IMR-90 (cell line): ENCODE measurements at regions not wholly inside any gene's neighbourhood (a gene's known extent, or its start where the extent isn't known, plus 50 kb on each side); places are given as distances from the start of the nearest gene placed in this dataset.

Experiments used
- ATAC-seq: fragments of 200-7000 bp; cut with Tn5 transposase; 2 replicates; pipeline ENCODE4 v1.9.1; 2020; ENCODE audit warnings: low read depth, mild to moderate bottlenecking, moderate library complexity
- BruUV-seq: library from RNA; stranded (reverse); fragments of 400-500 nt; replicated peaks from 2 replicates; lab custom pipeline; 2021; lab: Mats Ljungman, UMichigan
- CTCF ChIA-PET: fragments of 300-600 bp; formaldehyde crosslinking; extraction: SDS; loops from one replicate; lab custom pipeline; 2021; ENCODE audit warnings: antibody characterized with exemption; lab: Yijun Ruan, JAX
- POLR2A ChIA-PET: fragments of 300-600 bp; sonication (Branson Sonifier 250); formaldehyde crosslinking; loops from one replicate; lab custom pipeline; 2022; ENCODE audit warnings: antibody characterized with exemption; ENCODE audit not compliant: unreplicated experiment; lab: Charles Lee
- DNase-seq: peaks from one replicate; pipeline ENCODE4 v3.0.0; 2013
- H2AFZ ChIP-seq: replicated peaks from 2 replicates; pipeline ENCODE3; 2013; ENCODE audit warnings: low read length, mild to moderate bottlenecking; ENCODE audit not compliant: poor library complexity
- H2AK5ac ChIP-seq: 2 replicates; pipeline ENCODE4 v1.6.1; 2013; ENCODE audit warnings: low read depth, low read length, inconsistent platforms
- H2AK9ac ChIP-seq: replicated peaks from 2 replicates; pipeline ENCODE3; 2013; ENCODE audit warnings: mild to moderate bottlenecking, low read depth, low read length, moderate library complexity; ENCODE audit not compliant: poor library complexity
- H2BK120ac ChIP-seq: 2 replicates; pipeline ENCODE4 v1.6.1; 2013; ENCODE audit warnings: low read depth, low read length, inconsistent platforms
- H2BK15ac ChIP-seq: 3 replicates; pipeline ENCODE4 v1.6.1; 2013; ENCODE audit warnings: low read depth, low read length, inconsistent platforms
- H2BK20ac ChIP-seq: 2 replicates; pipeline ENCODE4 v1.6.1; 2013; ENCODE audit warnings: low read depth, mild to moderate bottlenecking, inconsistent platforms, low read length, moderate library complexity
- H2BK5ac ChIP-seq: 2 replicates; pipeline ENCODE4 v1.6.1; 2013; ENCODE audit warnings: mild to moderate bottlenecking, low read depth, low read length, inconsistent platforms; ENCODE audit not compliant: poor library complexity, severe bottlenecking
- H3K14ac ChIP-seq: replicated peaks from 2 replicates; pipeline ENCODE4 v1.6.1; 2013; ENCODE audit warnings: low read depth, low read length, inconsistent platforms
- H3K18ac ChIP-seq: 2 replicates; pipeline ENCODE4 v1.6.1; 2013; ENCODE audit warnings: low read depth, low read length, control low read depth
- H3K23ac ChIP-seq: 2 replicates; pipeline ENCODE4 v1.6.1; 2013; ENCODE audit warnings: low read depth, low read length, inconsistent platforms
- H3K27ac ChIP-seq: 2 replicates; pipeline ENCODE4 v1.5.1; 2013; ENCODE audit warnings: mild to moderate bottlenecking, control low read depth, low read length; ENCODE audit not compliant: insufficient read depth
- H3K27me3 ChIP-seq: 2 replicates; pipeline ENCODE4 v1.6.1; 2013; ENCODE audit warnings: low read length; ENCODE audit not compliant: control insufficient read depth, insufficient read depth
- H3K36me3 ChIP-seq: 2 replicates; pipeline ENCODE4 v1.6.1; 2013; ENCODE audit warnings: low read length, mixed read lengths; ENCODE audit not compliant: control insufficient read depth, insufficient read depth
- H3K4ac ChIP-seq: 2 replicates; pipeline ENCODE4 v1.6.1; 2013; ENCODE audit warnings: low read depth, low read length, inconsistent platforms
- H3K4me1 ChIP-seq: 2 replicates; pipeline ENCODE4 v1.6.1; 2013; ENCODE audit warnings: low read length, mixed read lengths; ENCODE audit not compliant: control insufficient read depth, insufficient read depth
- H3K4me2 ChIP-seq: 2 replicates; pipeline ENCODE4 v1.6.1; 2013; ENCODE audit warnings: low read depth, mild to moderate bottlenecking, control low read depth, low read length, moderate library complexity
- H3K4me3 ChIP-seq: 2 replicates; pipeline ENCODE4 v1.5.1; 2013; ENCODE audit warnings: low read depth, mild to moderate bottlenecking, control low read depth, low read length, moderate library complexity; ENCODE audit not compliant: insufficient read depth
- H3K56ac ChIP-seq: 2 replicates; pipeline ENCODE4 v1.6.1; 2013; ENCODE audit warnings: low read length, inconsistent platforms; ENCODE audit not compliant: insufficient read depth; ENCODE audit errors: extremely low read depth
- H3K79me1 ChIP-seq, 2 experiments: 2 replicates each; pipeline ENCODE4 v1.6.1; 2013; ENCODE audit warnings: low read length in 2 of 2, inconsistent platforms in 1 of 2, low read depth in 1 of 2
- H3K9ac ChIP-seq: 2 replicates; pipeline ENCODE4 v1.6.1; 2013; ENCODE audit warnings: low read depth, low read length, control low read depth
- H3K9me1 ChIP-seq: 2 replicates; pipeline ENCODE4 v1.6.1; 2013; ENCODE audit warnings: low read length, inconsistent platforms; ENCODE audit not compliant: insufficient read depth
- H3K9me3 ChIP-seq: 2 replicates; pipeline ENCODE4 v1.6.1; 2013; ENCODE audit warnings: low read length; ENCODE audit not compliant: control insufficient read depth, insufficient read depth
- H4K20me1 ChIP-seq: 2 replicates; pipeline ENCODE4 v1.6.1; 2013; ENCODE audit warnings: low read length, inconsistent platforms; ENCODE audit not compliant: insufficient read depth
- H4K5ac ChIP-seq: 2 replicates; pipeline ENCODE4 v1.6.1; 2013; ENCODE audit warnings: mild to moderate bottlenecking, low read depth, low read length, control low read depth
- H4K8ac ChIP-seq, 2 experiments: 2 replicates each; pipeline ENCODE4 v1.6.1; 2013; ENCODE audit warnings: low read depth in 2 of 2, low read length in 2 of 2, control low read depth in 1 of 2, inconsistent platforms in 1 of 2
- H4K91ac ChIP-seq: 2 replicates; pipeline ENCODE4 v1.6.1; 2013; ENCODE audit warnings: low read depth, low read length, inconsistent platforms; ENCODE audit not compliant: insufficient read depth
- CEBPB ChIP-seq: IDR thresholded peaks from 2 replicates; pipeline ENCODE4 v1.6.1; 2012; ENCODE audit warnings: low read depth, low read length, improper control_type of control experiment
- MAZ ChIP-seq: IDR thresholded peaks from 2 replicates; pipeline ENCODE4 v1.6.1; 2012; ENCODE audit warnings: low read depth, mild to moderate bottlenecking, low read length, improper control_type of control experiment, moderate library complexity, borderline replicate concordance
- MXI1 ChIP-seq: IDR thresholded peaks from 2 replicates; pipeline ENCODE4 v1.6.1; 2012; ENCODE audit warnings: low read depth, mild to moderate bottlenecking, low read length, moderate library complexity, borderline replicate concordance
- POLR2A ChIP-seq: IDR thresholded peaks from 2 replicates; pipeline ENCODE4 v1.6.1; 2012; ENCODE audit warnings: mild to moderate bottlenecking, low read depth, low read length
- USF2 ChIP-seq: fragments of 150-350 bp; IDR thresholded peaks from 2 replicates; pipeline ENCODE4 v1.6.1; 2017; ENCODE audit warnings: mild to moderate bottlenecking, antibody characterized with exemption, low read length, low read depth
- WGBS, 2 experiments: methylation state at CpG; one replicate each; pipeline versions ENCODE4 v1.1.5 to v1.1.7; 2013; ENCODE audit warnings: missing lambda C conversion rate in 2 of 2; ENCODE audit not compliant: insufficient read length in 1 of 2; ENCODE audit errors: extremely low coverage in 2 of 2; 5-methylcytosine and 5-hydroxymethylcytosine counted together
- dilution Hi-C: fragments of 300-500 bp; cut with HindIII; formaldehyde crosslinking; loops from one replicate; pipeline ENCODE4 v1.14.3; 2018; ENCODE audit warnings: low sequenced_read_pairs; ENCODE audit not compliant: unreplicated experiment
- in situ Hi-C: fragments of 300-500 bp; cut with MboI; formaldehyde crosslinking; loops from 3 replicates; pipeline ENCODE4 v1.14.3; 2019; ENCODE audit warnings: low sequenced_read_pairs, inconsistent platforms, mixed read lengths
- intact Hi-C: fragments of 100-400 bp; cut with micrococcal nuclease; formaldehyde crosslinking; loops from 2 replicates; pipeline ENCODE4 v1.10.0; 2022

GRCh38 chr15:59941612-59942011 is 62.5 kb upstream of the FOXB1 start:
- H4K5ac ChIP-seq, result no peak overlapping the region
- no peak overlapping the region for H3K4ac ChIP-seq
- no peaks in the 10 kb centered on the region for H3K79me1 ChIP-seq
- in situ Hi-C loops, result no loop called here
- ATAC-seq (no peak), DNase-seq (no peak)
- no peak overlapping the region for H3K14ac ChIP-seq
- ChIA-PET POLR2A (no interaction called here), CTCF (no interaction called here)
- H2BK20ac ChIP-seq, result no peak overlapping the region
- H2BK15ac ChIP-seq, result no peak overlapping the region
- H3K27me3 ChIP-seq, result no peaks in the 10 kb centered on the region
- H3K56ac ChIP-seq, result no peak overlapping the region
- no peak overlapping the region for H3K4me3 ChIP-seq
- no peaks in the 10 kb centered on the region for H3K36me3 ChIP-seq
- H3K9me3 ChIP-seq, result no peaks in the 10 kb centered on the region
- no peak overlapping the region for H2AK5ac ChIP-seq
- dilution Hi-C loops, result no loop called here
- 44% methylated on average over 1 of the region's 6 CpGs; no CpG with 5 or more reads in 1 of the 2 experiments for WGBS, 2 experiments
- no peak overlapping the region for H3K4me2 ChIP-seq
- intact Hi-C loops, result no loop called here
- H3K27ac ChIP-seq, result no peak overlapping the region
- no peaks in the 10 kb centered on the region for H4K20me1 ChIP-seq
- H3K9ac ChIP-seq, result no peak overlapping the region
- H2BK5ac ChIP-seq, result no peak overlapping the region
- no peak overlapping the region for H4K91ac ChIP-seq
- no peaks in the 10 kb centered on the region for H3K9me1 ChIP-seq
- no peak overlapping the region for H2BK120ac ChIP-seq
- BruUV-seq, result no TSS peak
- H3K18ac ChIP-seq, result no peak overlapping the region
- H3K23ac ChIP-seq, result no peak overlapping the region
- H2AFZ ChIP-seq, result no peak overlapping the region
- no peak overlapping the region for H4K8ac ChIP-seq
- H3K4me1 ChIP-seq, result no peaks in the 10 kb centered on the region
- TF ChIP-seq MAZ (no peak), CEBPB (no peak), POLR2A (no peak), USF2 (no peak), MXI1 (no peak)
- H2AK9ac ChIP-seq, result no peak overlapping the region
